Fibroblast of skin of left biceps (primary cell): ENCODE measurements at regions not wholly inside any gene's neighbourhood (a gene's known extent, or its start where the extent isn't known, plus 50 kb on each side); places are given as distances from the start of the nearest gene placed in this dataset.
"Not testable (repeated sequence)": the region's sequence is repeated elsewhere in the genome, so short reads cannot be mapped to it uniquely, and the experiment has no call there.

Experiments used
- DNase-seq, 2 experiments: peaks; one replicate each; pipeline ENCODE4 v3.0.0-alpha.2; 2013; ENCODE audit warnings: low read depth in 2 of 2

- DNase-seq = no peak
Measured at GRCh38 chrX:10676235-10676957, 56.0 kb upstream of the MID1 start.

DNA sequence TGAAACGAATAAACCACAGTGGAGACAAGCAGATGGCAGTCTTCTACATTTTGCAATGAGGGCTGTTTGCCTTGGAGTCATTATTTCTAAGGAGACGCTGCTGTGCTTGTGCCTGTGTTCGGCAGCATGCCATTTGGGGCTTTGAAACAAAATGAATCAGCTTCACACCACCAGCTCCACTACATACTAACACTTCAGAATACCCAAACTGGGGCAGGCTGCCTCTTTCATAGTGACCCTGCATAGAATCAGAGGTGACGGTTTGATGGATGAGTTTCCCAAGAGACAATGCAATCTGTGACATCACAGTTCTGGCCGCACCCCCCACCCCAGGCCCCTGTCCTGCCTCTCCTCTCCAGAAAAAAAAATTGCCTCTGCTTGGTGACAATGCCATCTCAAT is 57.1 kb upstream of the MID1 start:
- DNase-seq = peak; percentile 1 to 6

DNA sequence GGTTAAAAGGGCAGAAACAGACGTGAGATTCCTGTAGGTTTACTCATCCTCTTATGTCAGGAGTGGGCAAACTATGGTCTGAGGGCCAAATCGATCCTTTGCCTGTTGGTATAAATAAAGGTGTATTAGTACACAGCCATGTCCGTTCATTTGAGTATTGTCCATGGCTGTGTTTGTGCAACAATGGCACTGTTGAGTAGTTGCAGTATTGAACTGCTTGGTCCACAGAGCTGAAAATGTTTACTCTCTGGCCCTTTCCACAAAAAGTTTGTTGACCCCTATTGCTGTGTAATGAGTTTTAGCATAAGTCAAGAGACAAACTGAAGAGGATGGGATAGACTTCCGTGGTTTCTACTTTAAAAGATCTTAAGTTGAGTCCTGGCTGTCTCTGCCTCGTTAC is 59.0 kb upstream of the MID1 start:
- DNase-seq = no peak

- DNase-seq = no peak
Measured at GRCh38 chrX:10681167-10681566, 60.8 kb upstream of the MID1 start.

- not testable (repeated sequence) for DNase-seq
Measured at GRCh38 chrX:10683631-10684030, 63.2 kb upstream of the MID1 start.

DNA sequence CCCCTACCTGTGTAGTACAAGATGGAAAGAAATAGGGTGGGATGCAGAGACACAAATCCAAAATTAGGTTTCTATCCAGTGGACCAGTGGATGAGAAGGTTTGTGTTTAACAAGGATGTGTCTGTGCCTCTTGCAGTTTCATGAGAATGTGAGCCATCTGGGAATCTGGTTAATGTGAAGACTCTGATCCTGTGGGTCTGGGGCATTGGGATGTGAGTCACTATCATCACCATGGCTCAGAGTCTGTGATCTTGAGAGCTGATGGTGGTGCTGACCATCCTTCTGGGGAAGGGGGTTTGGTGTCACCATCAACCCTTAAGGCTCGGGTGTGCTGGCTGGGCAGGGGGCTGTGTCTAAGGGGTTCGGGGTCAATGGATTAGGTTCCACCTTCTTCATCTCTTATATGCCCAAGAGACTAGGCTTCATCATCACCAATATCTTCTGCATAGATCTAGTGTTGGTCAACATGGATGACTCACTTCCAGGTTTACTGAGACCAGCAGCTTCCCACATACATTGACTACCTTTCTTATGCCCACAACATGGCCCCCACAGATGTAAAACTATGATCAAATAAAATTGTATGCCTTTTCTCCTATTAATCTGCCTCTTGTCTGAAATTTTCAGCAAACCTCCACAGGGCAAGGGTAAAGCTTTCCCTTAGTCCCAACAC is 65.7 kb upstream of the MID1 start:
- no peak for DNase-seq

GRCh38 chrX:10691751-10692150 is 71.4 kb upstream of the MID1 start:
- not testable (repeated sequence) for DNase-seq

DNA sequence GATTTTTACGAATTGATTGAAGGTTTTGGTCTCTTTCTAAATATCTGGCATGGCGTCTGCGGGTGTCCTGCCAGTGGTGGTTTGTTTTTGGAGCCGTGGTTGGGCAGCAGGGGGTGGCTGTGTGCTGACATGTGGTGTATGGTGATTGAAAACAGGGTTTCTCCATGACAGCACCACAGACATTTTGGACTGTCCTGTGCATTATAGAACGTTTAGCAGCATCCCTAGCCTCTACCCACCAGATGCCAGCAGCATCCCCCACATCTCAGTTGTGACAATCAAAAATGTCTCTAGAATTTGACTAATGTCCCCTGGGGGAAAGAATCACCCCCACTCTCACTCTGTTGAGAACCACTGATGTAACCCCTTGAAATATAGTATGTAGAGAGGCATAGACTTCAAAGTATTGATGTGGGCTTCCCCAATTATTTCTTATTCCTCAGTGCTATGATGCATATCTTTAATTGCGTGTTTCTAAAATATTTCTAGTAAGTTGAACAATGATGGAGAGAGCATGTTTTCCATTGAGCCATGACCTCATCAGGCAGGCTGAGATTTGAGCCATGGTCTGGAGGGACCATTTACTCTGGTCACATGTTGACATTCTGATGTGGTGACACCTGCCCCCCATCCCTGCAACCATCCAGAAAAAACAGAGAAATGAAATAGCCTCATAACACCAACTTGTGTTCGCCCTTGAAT is 77.4 kb upstream of the MID1 start:
- DNase-seq = peak in 1 of 2 experiments; percentile 5

- DNase-seq = no peak
Measured at GRCh38 chrX:10698318-10698640, 77.9 kb upstream of the MID1 start.

DNA sequence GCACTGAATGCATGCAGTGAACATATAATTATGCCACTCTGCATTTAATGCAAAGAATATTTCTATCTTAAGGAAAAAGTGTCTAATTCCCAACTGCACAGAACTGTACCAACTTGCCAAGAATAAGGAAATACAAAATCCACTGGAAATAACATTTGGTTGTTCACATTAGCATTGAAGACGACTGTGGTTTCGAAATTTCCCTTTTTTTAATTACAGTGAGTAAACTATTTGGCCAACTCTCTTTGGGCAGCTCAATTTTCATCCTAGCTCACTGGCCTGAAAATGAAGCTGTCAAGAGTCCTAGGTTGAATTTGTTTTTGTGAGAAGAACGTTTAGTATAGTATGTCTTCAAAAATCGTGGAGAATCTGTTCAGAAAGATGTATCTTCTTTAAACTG is 81.6 kb upstream of the MID1 start:
- DNase-seq = no peak

DNA sequence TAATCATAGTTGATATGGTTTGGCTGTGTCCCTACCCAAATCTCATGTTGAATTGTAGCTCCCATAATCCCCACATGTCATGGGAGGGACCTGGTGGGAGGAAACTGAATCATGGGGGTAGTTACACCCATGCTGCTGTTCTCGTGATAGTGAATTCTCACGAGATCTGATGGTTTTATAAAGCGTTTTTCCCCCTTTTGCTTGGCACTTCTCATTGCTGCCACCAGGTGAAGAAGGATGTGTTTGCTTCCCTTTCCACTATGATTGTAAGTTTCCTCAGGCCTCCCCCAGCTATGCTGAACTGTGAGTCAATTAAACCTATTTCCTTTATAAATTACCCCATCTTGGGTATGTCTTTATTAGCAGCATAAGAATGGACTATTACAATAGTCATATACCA is 86.0 kb upstream of the MID1 start:
- not testable (repeated sequence) for DNase-seq

- DNase-seq = no peak
Measured at GRCh38 chrX:10707773-10708172, 87.4 kb upstream of the MID1 start.

GRCh38 chrX:10709276-10709675 is 88.9 kb upstream of the MID1 start:
- no peak for DNase-seq

DNA sequence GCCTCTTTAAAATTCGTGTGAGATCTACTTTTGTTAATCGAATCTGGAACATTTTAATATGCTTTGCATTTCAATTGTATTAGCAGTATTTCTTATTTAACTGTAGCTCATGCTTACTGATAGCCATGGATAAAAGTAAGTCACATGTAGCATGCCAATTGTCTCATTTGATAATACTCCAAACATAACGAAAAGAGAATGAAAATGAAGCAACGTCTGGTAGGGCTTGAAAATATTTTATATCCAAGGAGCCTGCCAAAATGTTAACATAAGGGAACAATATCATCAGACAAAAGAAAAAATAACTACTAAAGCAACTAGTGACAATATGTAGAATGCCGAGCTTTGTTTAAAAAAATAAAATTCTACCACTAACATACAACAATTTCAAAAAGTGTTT is 94.1 kb upstream of the MID1 start:
- DNase-seq = no peak

DNA sequence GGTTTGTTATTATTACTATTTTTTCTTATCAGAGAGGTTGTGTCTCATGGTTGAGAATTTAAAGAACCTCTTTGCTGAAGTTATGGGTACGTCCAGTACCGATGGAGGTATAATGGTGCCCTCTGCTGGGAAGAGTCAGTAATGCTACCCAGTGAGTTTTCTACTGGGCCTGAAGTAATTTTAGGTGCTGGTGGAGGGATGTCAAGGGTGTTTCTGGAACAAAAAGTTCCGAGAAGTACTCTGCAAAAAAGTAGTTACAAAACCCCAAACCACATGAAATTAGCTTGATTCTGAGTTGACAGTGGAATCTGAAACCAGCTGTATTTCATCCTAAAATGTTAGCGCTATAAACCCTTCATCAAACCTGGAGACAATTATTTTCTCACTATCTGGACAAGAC is 102.5 kb upstream of the MID1 start:
- DNase-seq = peak; percentile 62 to 68

GRCh38 chrX:10725071-10725470 is 104.7 kb upstream of the MID1 start:
- DNase-seq = no peak

DNA sequence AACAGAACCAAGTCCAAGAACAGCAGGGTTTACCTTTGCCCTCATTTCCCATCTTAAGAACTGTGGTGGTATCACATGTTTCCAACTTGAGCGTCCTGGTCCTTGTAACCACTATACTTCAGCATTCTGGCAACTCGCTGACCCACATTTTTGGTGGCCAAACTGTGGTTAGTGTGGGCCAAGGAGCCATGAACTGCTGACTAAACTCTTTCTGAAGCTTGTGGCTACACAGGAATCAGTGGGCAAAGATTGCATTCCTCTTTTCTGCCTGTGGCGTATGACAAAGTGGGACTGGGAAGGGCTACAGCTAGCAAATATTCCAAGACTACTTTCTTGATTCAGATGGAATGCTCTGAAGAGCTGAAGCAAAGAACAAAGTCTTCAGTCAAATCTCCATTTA is 106.3 kb upstream of the MID1 start:
- DNase-seq = no peak

DNA sequence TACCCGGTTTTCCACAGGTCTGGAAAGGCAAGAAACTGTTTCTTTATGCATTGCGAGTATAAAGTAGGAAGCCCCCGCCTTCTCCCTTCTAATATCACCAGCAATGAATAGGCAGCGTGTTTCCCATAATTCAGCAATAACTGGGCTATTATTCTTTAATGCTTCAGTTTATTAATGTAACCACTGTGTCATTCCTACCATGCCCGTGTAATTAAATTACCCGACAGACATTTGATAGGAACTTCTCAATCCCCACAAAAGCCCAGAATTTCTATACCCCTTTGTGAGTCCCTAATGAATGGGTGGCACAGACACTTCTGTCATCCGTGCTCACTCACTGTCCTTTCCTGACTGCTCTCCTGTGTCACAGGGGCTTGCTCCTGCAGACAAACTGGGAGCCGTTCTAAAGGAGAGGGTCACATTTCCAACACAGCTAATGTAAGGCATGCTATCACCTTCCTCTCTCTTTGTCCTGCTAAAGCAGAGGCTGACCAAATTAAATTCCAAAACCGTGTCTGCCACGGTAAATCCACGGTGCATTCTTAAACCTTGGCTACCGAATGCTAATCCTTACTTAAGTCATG is 108.5 kb upstream of the MID1 start:
- DNase-seq = no peak

DNA sequence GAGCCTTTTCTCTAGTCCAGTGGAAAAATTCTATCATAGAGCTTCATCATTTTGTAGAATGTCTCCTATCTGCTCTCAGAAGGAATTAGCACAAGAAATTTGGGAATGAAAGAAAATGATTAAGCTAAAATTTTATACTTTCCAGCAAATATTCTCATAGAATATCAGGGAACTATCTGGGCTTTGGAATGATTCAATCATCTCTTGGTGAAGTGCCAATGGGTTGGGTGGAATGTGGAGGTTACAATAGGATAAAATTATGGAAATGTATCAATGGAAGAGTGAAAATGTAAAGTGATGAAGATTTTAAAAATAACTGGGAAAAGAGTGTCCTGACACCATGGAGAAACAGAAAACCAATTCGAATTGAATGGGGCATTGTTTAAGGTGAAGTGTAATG is 119.0 kb upstream of the MID1 start:
- DNase-seq = no peak

GRCh38 chrX:10741003-10741402 is 120.6 kb upstream of the MID1 start:
- no peak for DNase-seq

DNA sequence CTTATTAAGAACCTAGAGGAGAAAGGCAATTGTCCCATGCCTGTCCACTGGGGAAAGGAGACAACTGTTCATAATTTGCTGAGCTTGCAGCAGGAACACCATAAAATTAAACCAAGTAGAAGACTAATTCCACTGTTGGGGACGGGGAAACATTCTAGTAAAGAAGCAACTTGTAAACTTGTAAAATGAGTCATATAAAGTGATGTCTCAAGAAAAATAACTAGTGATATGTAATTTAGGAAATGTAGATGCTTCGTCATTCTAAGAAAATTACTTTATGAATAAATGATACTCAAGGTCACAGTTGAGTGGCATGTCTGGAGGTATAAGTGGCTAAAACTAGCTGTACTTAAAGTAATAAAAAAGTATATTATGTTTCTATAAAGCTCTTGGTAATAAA is 121.2 kb upstream of the MID1 start:
- DNase-seq = no peak

DNA sequence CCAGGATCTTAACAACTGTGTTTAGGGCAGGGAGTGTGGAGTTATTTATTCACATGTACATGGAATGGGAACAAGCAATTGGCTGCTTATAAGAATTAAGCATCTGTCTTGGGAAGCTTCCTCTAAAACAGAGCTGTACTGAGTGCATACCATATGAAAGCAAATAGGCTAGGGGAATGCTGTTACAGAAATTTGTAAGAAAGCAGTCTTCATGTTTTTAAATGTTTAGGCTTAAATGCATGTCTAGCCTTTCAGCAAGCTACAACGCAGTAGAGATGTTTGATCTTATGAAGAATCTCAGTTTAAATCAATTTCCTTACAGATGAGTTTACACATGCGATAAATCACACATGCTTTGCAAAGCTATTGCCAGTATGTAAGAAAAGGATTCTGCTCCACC is 123.1 kb upstream of the MID1 start:
- no peak for DNase-seq

GRCh38 chrX:10744007-10744406 is 123.6 kb upstream of the MID1 start:
- no peak for DNase-seq
